Gastrocnemius medialis (tissue), 4 donors: ENCODE measurements at regions not wholly inside any gene's neighbourhood (a gene's known extent, or its start where the extent isn't known, plus 50 kb on each side); places are given as distances from the start of the nearest gene placed in this dataset.
"Not testable (repeated sequence)": the region's sequence is repeated elsewhere in the genome, so short reads cannot be mapped to it uniquely, and the experiment has no call there.

Source experiments
- ATAC-seq, 2 donors: fragments of 150-250 bp; one replicate each; pipeline ENCODE4 v1.9.1; 2016
- DNase-seq, 2 donors: peaks; one replicate each; pipeline ENCODE4 v3.0.0-alpha.2; 2019
- H3K27ac ChIP-seq, 4 donors: fragments of 200-600 bp; sonication (generic); 1 replicate in 1 of 4; 2 replicates in 3 of 4; pipeline ENCODE4 v1.5.1; 2016 to 2018; ENCODE audit warnings: mild to moderate bottlenecking in 2 of 4, moderate library complexity in 1 of 4
- H3K27me3 ChIP-seq, 3 donors: fragments of 200-600 bp; sonication (generic) in 2 of 3; 1 replicate in 1 of 3; 2 replicates in 2 of 3; pipeline versions ENCODE4 v1.5.1 to v1.6.0; 2016 to 2019; ENCODE audit warnings: mild to moderate bottlenecking in 1 of 3, moderate library complexity in 1 of 3
- H3K36me3 ChIP-seq, 2 donors: fragments of 200-600 bp; sonication (generic) in 1 of 2; one replicate each; pipeline ENCODE4 v1.5.1; 2017 to 2018
- H3K4me1 ChIP-seq, 2 donors: fragments of 200-600 bp; sonication (generic) in 1 of 2; one replicate each; pipeline ENCODE4 v1.5.1; 2016 to 2017; ENCODE audit warnings: mild to moderate bottlenecking in 2 of 2
- H3K4me3 ChIP-seq, 4 donors: fragments of 200-600 bp; sonication (generic) in 3 of 4; 1 replicate in 1 of 4; 2 replicates in 3 of 4; pipeline ENCODE4 v1.5.1; 2016 to 2019; ENCODE audit warnings: mild to moderate bottlenecking in 2 of 4
- H3K9me3 ChIP-seq, 3 donors: fragments of 200-600 bp; sonication (generic) in 2 of 3; 1 replicate in 1 of 3; 2 replicates in 2 of 3; pipeline ENCODE4 v1.5.1; 2016 to 2019
- in situ Hi-C, 4 donors: fragments of 200-750 bp; cut with MboI; loops; one replicate each; pipeline versions ENCODE4 v1.15.0 to v1.8.0; 2017; ENCODE audit warnings: low sequenced_read_pairs in 4 of 4
- intact Hi-C: fragments of 100-400 bp; cut with DNase I; formaldehyde crosslinking; loops from one replicate; pipeline ENCODE4 v1.15.1; 2023; ENCODE audit warnings: low total_unique reads

DNA sequence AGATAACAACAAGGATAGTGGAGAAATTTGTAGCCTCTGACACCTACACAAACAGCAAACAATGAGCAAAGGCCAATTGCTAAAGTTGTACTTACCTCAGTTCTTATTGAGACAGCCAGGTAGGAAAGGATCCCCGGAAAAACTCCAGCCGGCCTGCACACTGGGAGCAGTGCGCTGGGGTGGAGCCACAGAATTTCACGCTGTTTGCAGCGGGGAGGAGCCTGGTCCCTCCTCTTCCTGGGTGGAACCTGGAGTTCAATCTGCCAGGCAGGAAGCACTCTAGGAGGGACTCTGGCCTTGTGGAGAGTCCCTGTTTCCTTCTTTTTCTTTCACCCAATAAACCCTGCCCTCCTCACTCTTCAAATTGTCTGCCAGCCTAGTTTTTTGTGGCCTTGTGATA, 382.6 kb upstream of the TGIF2LX start:
- H3K9me3 ChIP-seq, DNase-seq, ATAC-seq, in situ Hi-C loops, H3K36me3 ChIP-seq, H3K4me3 ChIP-seq, H3K27me3 ChIP-seq, H3K27ac ChIP-seq, intact Hi-C loops, H3K4me1 ChIP-seq: not testable (repeated sequence)

- H3K4me1 ChIP-seq, intact Hi-C loops, DNase-seq, ATAC-seq, H3K4me3 ChIP-seq, in situ Hi-C loops, H3K9me3 ChIP-seq, H3K27me3 ChIP-seq, H3K36me3 ChIP-seq, H3K27ac ChIP-seq: not testable (repeated sequence)
Observed at GRCh38 chrX:89557146-89557545, 364.6 kb upstream of the TGIF2LX start.

GRCh38 chrX:89562079-89562478, 359.6 kb upstream of the TGIF2LX start:
- DNase-seq, H3K36me3 ChIP-seq, ATAC-seq, H3K27me3 ChIP-seq, H3K4me1 ChIP-seq, intact Hi-C loops, H3K27ac ChIP-seq, H3K4me3 ChIP-seq, H3K9me3 ChIP-seq, in situ Hi-C loops: not testable (repeated sequence)

DNA sequence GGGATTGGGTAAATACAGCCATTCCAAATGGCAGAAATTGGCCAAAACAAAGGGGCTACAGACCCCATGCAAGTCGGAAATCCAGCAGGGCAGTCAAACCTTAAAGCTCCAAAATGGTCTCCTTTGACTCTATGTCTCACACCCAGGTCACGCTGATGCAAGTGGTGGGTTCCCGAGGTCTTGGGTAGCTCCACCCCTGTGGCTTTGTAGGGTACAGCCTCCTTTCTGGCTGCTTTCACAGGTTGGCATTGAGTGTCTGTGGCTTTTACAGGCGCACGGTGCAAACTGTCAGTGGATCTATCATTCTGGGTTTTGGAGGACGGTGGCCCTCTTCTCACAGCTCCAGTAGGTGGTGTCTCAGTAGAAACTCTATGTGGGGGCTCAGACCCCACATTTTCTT, 358.6 kb upstream of the TGIF2LX start:
- ATAC-seq, intact Hi-C loops, H3K4me1 ChIP-seq, H3K27me3 ChIP-seq, H3K27ac ChIP-seq, DNase-seq, H3K36me3 ChIP-seq, in situ Hi-C loops, H3K9me3 ChIP-seq, H3K4me3 ChIP-seq: not testable (repeated sequence)

DNA sequence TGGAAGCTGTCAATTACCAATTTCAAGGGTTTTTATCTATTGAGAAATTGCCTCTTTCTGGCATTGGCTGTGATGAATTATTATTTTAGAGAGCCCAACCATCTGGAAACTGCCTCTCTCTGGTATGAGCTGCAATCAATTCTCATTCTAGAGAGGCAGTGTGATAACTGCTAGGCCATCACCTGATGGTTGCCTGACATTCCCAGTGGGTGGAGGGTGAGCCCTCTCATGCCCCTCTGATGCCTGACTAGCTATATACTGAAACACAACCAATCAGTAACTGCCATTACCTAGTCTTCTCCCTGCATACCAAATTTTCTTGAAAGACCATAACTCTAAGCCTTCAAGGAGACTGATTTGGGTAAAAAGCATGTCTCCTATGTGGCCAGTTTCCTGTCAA, 353.9 kb upstream of the TGIF2LX start:
- H3K27ac ChIP-seq, ATAC-seq, in situ Hi-C loops, H3K27me3 ChIP-seq, H3K4me1 ChIP-seq, DNase-seq, H3K4me3 ChIP-seq, intact Hi-C loops, H3K9me3 ChIP-seq, H3K36me3 ChIP-seq: not testable (repeated sequence)

GRCh38 chrX:89581868-89582267, 339.8 kb upstream of the TGIF2LX start:
- H3K9me3 ChIP-seq, H3K27ac ChIP-seq, H3K27me3 ChIP-seq, DNase-seq, in situ Hi-C loops, intact Hi-C loops, ATAC-seq, H3K36me3 ChIP-seq, H3K4me1 ChIP-seq, H3K4me3 ChIP-seq: not testable (repeated sequence)

- H3K4me3 ChIP-seq, DNase-seq, in situ Hi-C loops, H3K4me1 ChIP-seq, H3K9me3 ChIP-seq, H3K27me3 ChIP-seq, intact Hi-C loops, H3K27ac ChIP-seq, ATAC-seq, H3K36me3 ChIP-seq: not testable (repeated sequence)
Observed at GRCh38 chrX:89631858-89632257, 289.9 kb upstream of the TGIF2LX start.

- H3K9me3 ChIP-seq, H3K36me3 ChIP-seq, H3K27ac ChIP-seq, H3K27me3 ChIP-seq, intact Hi-C loops, H3K4me1 ChIP-seq, ATAC-seq, in situ Hi-C loops, DNase-seq, H3K4me3 ChIP-seq: not testable (repeated sequence)
Observed at GRCh38 chrX:89635887-89636286, 285.8 kb upstream of the TGIF2LX start.

GRCh38 chrX:89658662-89659061, 263.0 kb upstream of the TGIF2LX start:
- H3K36me3 ChIP-seq, H3K4me3 ChIP-seq, DNase-seq, H3K4me1 ChIP-seq, ATAC-seq, intact Hi-C loops, H3K9me3 ChIP-seq, in situ Hi-C loops, H3K27me3 ChIP-seq, H3K27ac ChIP-seq: not testable (repeated sequence)

DNA sequence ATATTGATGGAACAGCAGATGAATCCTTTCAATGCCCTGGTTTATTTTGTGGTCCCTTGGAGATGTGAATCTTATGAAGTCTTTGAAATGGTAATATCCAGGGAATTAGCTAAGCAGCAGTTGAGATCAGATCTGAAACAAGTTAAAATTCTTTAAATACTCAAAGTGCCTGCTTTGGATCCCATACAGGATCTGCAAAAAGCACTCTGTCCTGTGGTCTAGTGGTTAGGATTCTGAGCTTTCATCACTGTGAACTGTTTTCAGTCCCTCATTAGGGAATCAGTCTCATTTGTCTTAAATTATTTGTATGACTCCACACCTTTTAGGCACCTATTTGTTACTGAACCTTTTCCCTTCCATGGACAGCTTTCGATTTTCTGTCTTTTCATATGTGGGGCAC, 215.2 kb upstream of the TGIF2LX start:
- H3K36me3 ChIP-seq, H3K27ac ChIP-seq, H3K27me3 ChIP-seq, H3K9me3 ChIP-seq, DNase-seq, ATAC-seq, in situ Hi-C loops, H3K4me1 ChIP-seq, intact Hi-C loops, H3K4me3 ChIP-seq: not testable (repeated sequence)

GRCh38 chrX:89707363-89707927, 214.3 kb upstream of the TGIF2LX start:
- H3K27me3 ChIP-seq, H3K36me3 ChIP-seq, H3K9me3 ChIP-seq, H3K4me3 ChIP-seq, DNase-seq, ATAC-seq, intact Hi-C loops, in situ Hi-C loops, H3K4me1 ChIP-seq, H3K27ac ChIP-seq: not testable (repeated sequence)

DNA sequence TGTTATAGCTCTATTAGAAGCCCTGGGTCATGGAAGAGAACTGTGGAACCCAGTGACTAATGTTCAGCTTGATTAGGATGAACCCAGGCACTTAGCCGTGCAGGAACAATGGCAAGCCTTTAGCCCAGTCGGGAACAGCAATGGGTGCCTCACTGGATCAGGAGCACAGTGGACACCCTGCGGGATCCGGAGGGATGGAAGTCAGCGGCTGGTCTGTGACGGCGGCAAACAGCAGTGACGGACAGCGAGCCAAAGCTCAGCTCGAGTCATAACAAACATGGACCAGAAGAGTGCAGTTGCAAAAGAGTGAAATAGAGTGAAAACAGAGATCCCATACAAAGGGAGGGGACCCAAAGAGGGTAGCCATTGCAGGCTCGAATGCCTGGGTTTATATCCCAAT, 187.3 kb upstream of the TGIF2LX start:
- H3K4me3 ChIP-seq, ATAC-seq, DNase-seq, H3K9me3 ChIP-seq, intact Hi-C loops, H3K36me3 ChIP-seq, in situ Hi-C loops, H3K27me3 ChIP-seq, H3K4me1 ChIP-seq, H3K27ac ChIP-seq: not testable (repeated sequence)

DNA sequence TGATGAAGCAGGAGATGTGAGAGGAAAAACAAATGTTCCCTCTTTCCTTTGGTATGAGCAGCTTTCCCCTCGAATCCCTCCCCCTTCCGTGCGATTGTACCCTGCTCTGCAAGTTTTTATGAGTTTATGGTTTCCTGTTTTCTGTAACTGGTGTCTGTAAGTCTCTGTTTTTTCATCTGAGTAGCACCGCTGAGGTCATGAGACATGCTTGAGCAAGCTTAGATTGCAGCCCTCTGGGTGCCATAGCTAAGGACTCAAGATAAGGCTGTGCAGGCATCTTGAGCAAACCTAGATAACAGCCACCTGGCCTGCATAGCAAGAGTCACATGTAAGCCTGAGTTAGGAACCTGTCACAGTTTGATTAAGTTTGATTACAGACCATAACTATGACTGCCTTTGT, 165.2 kb upstream of the TGIF2LX start:
- intact Hi-C loops, H3K9me3 ChIP-seq, DNase-seq, H3K4me1 ChIP-seq, H3K27ac ChIP-seq, H3K27me3 ChIP-seq, ATAC-seq, in situ Hi-C loops, H3K4me3 ChIP-seq, H3K36me3 ChIP-seq: not testable (repeated sequence)
